ENCODE measurements at regions not wholly inside any gene's neighbourhood (a gene's known extent, or its start where the extent isn't known, plus 50 kb on each side); places are given as distances from the start of the nearest gene placed in this dataset.

DNA sequence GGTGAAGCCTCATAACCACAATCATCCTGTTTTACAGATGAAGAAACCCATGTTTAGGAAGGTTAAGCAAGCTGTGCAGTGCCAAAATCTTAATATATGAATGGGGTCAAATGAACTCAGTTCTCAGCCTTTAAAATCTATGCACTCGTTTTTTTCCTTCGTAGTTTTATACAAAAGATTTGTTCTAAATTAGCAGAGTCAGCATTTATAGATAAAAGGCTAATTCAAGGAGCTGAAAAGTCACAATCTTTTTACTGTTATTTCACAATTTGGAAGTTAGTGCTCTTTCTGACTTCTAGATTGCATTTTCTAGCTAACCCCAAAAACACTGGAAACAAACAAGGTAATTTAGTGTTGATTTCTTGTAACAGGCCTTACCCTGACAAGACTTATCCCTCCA, 766.9 kb upstream of the ADGRL4 start:
- Histone ChIP-seq H3K4me1 (no peaks in the 10 kb centered on the region), H3K4me3 (no peak overlapping the region), H3K36me3 (no peaks in the 10 kb centered on the region), H3K9me3 (no peaks in the 10 kb centered on the region), H3K27me3 (no peaks in the 10 kb centered on the region), H3K27ac (no peak overlapping the region)
- DNase-seq, result no peak
- intact Hi-C loops (cut with DNase I; ENCODE audit: low total_unique reads), result no loop called here
- in situ Hi-C loops (cut with MboI; ENCODE audit: low sequenced_read_pairs in 4 of 4), result no loop called here
- ATAC-seq, result no peak
- TF ChIP-seq, protein P1, sequence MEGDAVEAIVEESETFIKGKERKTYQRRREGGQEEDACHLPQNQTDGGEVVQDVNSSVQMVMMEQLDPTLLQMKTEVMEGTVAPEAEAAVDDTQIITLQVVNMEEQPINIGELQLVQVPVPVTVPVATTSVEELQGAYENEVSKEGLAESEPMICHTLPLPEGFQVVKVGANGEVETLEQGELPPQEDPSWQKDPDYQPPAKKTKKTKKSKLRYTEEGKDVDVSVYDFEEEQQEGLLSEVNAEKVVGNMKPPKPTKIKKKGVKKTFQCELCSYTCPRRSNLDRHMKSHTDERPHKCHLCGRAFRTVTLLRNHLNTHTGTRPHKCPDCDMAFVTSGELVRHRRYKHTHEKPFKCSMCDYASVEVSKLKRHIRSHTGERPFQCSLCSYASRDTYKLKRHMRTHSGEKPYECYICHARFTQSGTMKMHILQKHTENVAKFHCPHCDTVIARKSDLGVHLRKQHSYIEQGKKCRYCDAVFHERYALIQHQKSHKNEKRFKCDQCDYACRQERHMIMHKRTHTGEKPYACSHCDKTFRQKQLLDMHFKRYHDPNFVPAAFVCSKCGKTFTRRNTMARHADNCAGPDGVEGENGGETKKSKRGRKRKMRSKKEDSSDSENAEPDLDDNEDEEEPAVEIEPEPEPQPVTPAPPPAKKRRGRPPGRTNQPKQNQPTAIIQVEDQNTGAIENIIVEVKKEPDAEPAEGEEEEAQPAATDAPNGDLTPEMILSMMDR (IDR thresholded peaks at IDR 0.05 in 4 of 5, conservative IDR thresholded peaks at IDR 0.05 in 1 of 5), result no peak
- TF ChIP-seq POLR2A (IDR thresholded peaks at IDR 0.05), result no peak

DNA sequence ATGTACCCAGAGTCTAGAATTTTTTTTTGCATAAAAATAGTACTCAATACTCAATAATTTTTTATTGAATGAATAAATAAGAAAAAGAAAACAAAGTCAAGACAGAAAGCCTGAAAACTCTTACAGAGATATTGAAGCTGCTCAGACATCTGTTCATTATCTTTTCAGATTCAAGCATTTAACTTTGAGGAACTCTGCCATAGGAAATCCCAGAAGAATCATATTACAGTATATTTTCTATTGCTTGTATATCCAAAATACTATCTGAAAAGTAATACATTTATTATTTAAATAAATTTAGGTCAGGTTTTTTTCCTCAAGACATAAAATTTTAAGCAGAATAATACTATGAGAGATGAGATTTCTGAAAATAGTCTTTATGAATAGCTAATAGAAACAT, 755.9 kb upstream of the ADGRL4 start:
- no peaks in the 10 kb centered on the region for H3K4me1 ChIP-seq
- in situ Hi-C loops (cut with MboI; ENCODE audit: low sequenced_read_pairs in 4 of 4) (no loop called here), intact Hi-C loops (cut with DNase I; ENCODE audit: low total_unique reads) (no loop called here)
- H3K9me3 ChIP-seq, result no peaks in the 10 kb centered on the region
- DNase-seq (no peak), ATAC-seq (no peak)
- TF ChIP-seq POLR2A (IDR thresholded peaks at IDR 0.05), result no peak
- H3K27ac ChIP-seq, result no peak overlapping the region
- H3K27me3 ChIP-seq, result no peaks in the 10 kb centered on the region
- no peaks in the 10 kb centered on the region for H3K36me3 ChIP-seq
- no peak overlapping the region for H3K4me3 ChIP-seq

DNA sequence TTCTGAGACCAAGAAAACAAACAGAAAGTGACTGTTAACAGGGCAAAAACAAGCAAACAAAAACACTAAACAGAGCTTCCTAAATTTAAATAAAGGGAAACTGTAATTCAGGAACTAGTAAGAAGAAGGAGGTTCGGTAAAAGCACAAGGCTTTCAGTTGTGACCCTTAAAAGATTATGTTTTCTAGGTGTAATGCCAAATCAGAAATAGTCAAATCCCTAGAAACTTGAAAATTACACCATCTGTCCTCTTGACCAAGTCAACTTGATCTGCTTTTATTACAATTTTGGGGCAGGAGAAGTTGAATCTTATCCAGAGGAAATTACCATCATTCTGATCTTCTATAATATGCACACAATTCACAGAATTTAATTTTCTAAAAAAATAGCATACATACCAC, 754.0 kb upstream of the ADGRL4 start:
- no peaks in the 10 kb centered on the region for H3K36me3 ChIP-seq
- H3K27ac ChIP-seq, result no peak overlapping the region
- DNase-seq, result no peak
- intact Hi-C loops (cut with DNase I; ENCODE audit: low total_unique reads) (no loop called here), in situ Hi-C loops (cut with MboI; ENCODE audit: low sequenced_read_pairs in 4 of 4) (no loop called here)
- H3K27me3 ChIP-seq, result no peaks in the 10 kb centered on the region
- TF ChIP-seq, protein P1 (IDR thresholded peaks at IDR 0.05 in 4 of 5, conservative IDR thresholded peaks at IDR 0.05 in 1 of 5), result no peak
- TF ChIP-seq POLR2A (IDR thresholded peaks at IDR 0.05), result no peak
- H3K4me1 ChIP-seq, result no peaks in the 10 kb centered on the region
- no peak overlapping the region for H3K4me3 ChIP-seq
- no peaks in the 10 kb centered on the region for H3K9me3 ChIP-seq
- no peak for ATAC-seq

DNA sequence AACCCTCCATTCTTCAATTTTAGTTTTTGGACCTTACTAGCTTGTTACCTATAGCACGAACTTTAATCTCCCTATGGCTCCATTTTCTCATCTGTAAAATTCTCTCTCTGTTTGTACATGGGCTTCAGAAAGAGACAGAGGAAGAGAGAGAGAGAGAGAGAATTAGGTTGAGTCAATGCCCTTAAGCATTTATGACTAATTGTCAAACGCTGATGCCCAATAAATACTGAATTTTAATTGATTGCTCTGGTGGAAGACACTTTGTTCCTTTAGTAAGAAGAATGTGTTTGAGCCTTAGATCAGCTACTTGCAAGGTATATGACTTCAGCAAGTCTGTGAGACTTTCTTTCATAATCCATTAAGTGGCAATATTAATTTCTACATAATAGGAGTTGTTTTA, 743.1 kb upstream of the ADGRL4 start:
- ATAC-seq (no peak), DNase-seq (no peak)
- Histone ChIP-seq H3K4me3 (no peak overlapping the region), H3K27me3 (no peaks in the 10 kb centered on the region), H3K4me1 (no peaks in the 10 kb centered on the region), H3K36me3 (no peaks in the 10 kb centered on the region), H3K27ac (no peak overlapping the region), H3K9me3 (no peaks in the 10 kb centered on the region)
- intact Hi-C loops (cut with DNase I; ENCODE audit: low total_unique reads), result no loop called here
- in situ Hi-C loops (cut with MboI; ENCODE audit: low sequenced_read_pairs in 4 of 4), result no loop called here
- no peak for TF ChIP-seq POLR2A (IDR thresholded peaks at IDR 0.05)
- TF ChIP-seq, protein P1 (IDR thresholded peaks at IDR 0.05 in 4 of 5, conservative IDR thresholded peaks at IDR 0.05 in 1 of 5), result no peak

DNA sequence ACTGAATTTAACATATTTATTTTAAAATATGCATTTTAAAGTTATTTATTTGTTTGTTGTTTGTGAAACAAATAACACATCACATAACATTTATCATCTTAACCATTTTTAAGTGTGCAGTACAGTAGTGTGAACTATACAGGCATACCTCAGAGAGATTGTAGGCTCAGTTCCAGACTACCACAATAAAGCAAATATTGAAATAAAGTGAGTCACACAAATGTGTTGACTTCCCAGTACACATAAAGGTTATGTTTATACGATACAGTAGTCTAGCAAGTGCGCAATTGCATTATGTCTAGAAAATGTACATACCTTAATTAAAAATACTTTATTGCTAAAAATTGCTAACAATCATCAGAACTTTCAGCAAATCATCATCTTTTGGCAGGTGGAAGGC, 739.4 kb upstream of the ADGRL4 start:
- no peak overlapping the region for H3K4me3 ChIP-seq
- H3K4me1 ChIP-seq, result no peaks in the 10 kb centered on the region
- TF ChIP-seq POLR2A (IDR thresholded peaks at IDR 0.05), result no peak
- TF ChIP-seq, protein P1 (IDR thresholded peaks at IDR 0.05 in 4 of 5, conservative IDR thresholded peaks at IDR 0.05 in 1 of 5), result no peak
- no peaks in the 10 kb centered on the region for H3K27me3 ChIP-seq
- in situ Hi-C loops (cut with MboI; ENCODE audit: low sequenced_read_pairs in 4 of 4), result no loop called here
- ATAC-seq (no peak), DNase-seq (no peak)
- no peaks in the 10 kb centered on the region for H3K9me3 ChIP-seq
- no peaks in the 10 kb centered on the region for H3K36me3 ChIP-seq
- intact Hi-C loops (cut with DNase I; ENCODE audit: low total_unique reads), result no loop called here
- no peak overlapping the region for H3K27ac ChIP-seq
